Stimulated activated CD8-positive, alpha-beta memory T cell treated with anti-CD3 and anti-CD28 coated beads, Interleukin-2, amount 100 ng/mL, for 1 hour (primary cell): ENCODE measurements at regions not wholly inside any gene's neighbourhood (a gene's known extent, or its start where the extent isn't known, plus 50 kb on each side); places are given as distances from the start of the nearest gene placed in this dataset.
"Not testable (repeated sequence)": the region's sequence is repeated elsewhere in the genome, so short reads cannot be mapped to it uniquely, and the experiment has no call there.

Source experiments
- DNase-seq, 2 donors: peaks; one replicate each; pipeline ENCODE4 v3.0.0-alpha.2; 2020; ENCODE audit warnings: low read depth in 2 of 2

DNA sequence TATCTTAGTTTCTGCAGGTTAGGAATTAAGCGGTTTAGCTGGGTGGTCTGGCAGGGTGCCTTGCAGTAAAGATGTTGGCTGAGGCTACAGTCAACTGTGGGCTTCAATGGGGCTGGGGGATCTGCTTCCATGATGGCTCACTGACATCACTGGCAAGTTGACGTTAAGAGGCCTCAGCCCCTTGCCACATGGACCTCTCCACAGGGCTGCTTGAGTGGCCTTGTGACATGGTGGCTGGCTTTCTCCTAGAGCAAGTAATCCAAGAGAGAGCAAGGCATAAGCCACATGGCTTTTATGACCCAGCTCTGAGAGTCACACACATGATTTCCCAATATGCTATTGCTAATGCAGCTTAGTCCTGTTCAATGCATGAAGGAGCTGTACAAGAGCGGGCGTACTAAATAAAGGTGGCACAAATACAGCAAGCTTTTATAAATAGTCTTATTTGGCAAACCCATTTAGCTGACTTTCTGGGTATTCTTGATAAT is 109.1 kb downstream of the SEPTIN7 start:
- no peak for DNase-seq

GRCh38 chr7:35910621-35911020 is 109.8 kb downstream of the SEPTIN7 start:
- DNase-seq: not testable (repeated sequence)

DNA sequence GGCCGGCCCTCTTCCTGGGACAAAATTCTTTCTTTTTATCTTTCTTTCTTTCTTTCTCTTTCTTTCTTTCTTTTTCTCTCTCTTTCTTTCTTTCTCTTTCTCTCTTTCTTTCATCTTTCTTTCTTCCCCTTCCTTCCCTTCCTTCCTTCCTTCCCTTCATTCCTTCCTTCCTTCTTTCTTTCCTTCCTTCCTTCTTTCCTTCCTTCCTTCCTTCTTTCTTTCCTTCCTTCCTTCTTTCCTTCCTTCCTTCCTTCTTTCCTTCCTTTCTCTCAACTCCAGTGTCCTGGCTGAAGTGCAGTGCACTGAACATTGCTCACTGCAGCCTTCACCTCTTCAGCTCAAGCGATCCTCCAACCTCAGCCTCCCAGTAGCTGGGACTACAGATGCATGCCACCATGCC is 112.5 kb downstream of the SEPTIN7 start:
- not testable (repeated sequence) for DNase-seq

- not testable (repeated sequence) for DNase-seq
Measured at GRCh38 chr7:35914214-35914613, 113.4 kb downstream of the SEPTIN7 start.

GRCh38 chr7:35915247-35915955 is 114.5 kb downstream of the SEPTIN7 start:
- not testable (repeated sequence) for DNase-seq

- not testable (repeated sequence) for DNase-seq
Measured at GRCh38 chr7:35918217-35918616, 117.4 kb downstream of the SEPTIN7 start.

- DNase-seq: not testable (repeated sequence)
Measured at GRCh38 chr7:35919607-35920006, 118.8 kb downstream of the SEPTIN7 start.

DNA sequence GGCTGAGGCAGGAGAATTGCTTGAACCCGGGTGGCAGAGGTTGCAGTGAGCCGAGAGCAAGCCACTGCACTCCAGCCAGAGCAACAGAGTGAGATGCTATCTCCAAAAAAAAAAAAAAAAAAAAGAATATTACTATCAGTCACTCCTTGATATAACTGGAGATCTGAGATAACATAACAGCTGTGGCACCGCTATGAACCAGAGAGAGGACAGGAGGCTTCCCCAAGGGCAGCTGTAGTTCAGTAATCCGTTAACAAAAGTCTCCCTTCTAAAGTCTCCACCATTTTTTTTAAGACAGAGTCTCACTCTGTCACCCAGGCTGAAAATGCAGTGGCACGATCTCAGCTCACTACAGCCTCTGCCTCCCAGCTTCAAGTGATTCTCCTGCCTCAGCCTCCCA is 120.5 kb downstream of the SEPTIN7 start:
- not testable (repeated sequence) for DNase-seq

GRCh38 chr7:35924668-35925067 is 123.8 kb downstream of the SEPTIN7 start:
- not testable (repeated sequence) for DNase-seq

GRCh38 chr7:35926966-35927365 is 126.1 kb downstream of the SEPTIN7 start:
- not testable (repeated sequence) for DNase-seq

DNA sequence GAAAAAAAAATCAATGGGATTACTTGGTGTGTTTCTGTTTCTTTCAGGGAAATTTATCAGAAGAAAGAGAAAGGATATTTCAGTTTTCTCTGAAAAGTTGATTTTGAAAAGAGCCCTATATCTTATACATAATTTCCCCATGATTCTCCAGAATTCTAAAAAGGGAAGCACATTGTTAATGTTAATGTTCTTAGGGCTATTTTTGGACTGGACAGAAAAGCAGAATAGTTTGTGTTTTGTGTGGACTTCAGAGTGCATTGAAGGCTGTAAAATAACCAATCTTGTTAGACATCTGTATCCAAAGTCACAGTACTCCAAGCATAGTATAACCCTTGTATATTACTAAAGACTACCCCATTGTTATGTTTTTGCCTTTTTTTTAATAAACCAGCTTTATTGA is 130.3 kb downstream of the SEPTIN7 start:
- not testable (repeated sequence) for DNase-seq

DNA sequence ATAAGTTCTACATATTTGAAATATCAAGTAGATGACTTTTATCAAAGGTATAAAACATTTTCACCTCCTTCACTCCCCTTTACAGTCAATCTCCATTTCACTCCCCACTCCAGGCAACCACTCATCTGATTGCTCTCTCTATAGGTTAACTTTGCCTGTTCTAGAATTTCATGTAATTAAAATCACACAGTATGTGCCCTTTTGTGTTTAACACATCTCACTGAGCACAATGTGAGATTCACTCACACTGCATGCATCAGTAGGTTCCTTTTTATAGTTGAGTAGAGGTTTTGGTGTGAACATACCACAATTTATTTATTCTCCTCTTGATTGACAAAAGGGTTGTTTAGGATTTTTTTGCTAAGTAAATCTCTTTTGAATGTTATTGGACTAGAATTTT is 130.7 kb downstream of the SEPTIN7 start:
- not testable (repeated sequence) for DNase-seq

- DNase-seq: not testable (repeated sequence)
Measured at GRCh38 chr7:35940695-35941094, 139.8 kb downstream of the SEPTIN7 start.

- not testable (repeated sequence) for DNase-seq
Measured at GRCh38 chr7:35945621-35946020, 144.8 kb downstream of the SEPTIN7 start.

DNA sequence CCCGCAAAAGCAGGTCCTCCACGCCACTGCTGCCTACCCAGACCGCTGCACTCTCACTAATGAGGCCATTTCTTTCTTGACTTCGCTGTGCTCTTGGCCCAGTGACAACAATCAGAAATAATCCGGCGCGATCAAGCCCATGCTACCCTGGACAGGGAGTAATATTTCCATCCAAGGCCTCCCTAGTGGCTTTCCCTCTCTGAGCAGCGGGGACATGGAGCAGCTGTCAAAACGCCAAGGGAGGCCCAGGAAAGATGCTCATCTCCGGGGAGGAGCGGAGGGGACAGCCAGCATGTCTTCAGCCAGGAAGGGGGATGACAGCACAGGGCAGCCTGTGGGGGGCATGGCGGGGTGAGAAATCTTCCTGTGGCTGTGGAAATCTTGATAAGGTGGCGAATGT is 154.9 kb downstream of the SEPTIN7 start:
- DNase-seq: not testable (repeated sequence)

- DNase-seq: not testable (repeated sequence)
Measured at GRCh38 chr7:35956988-35957387, 156.1 kb downstream of the SEPTIN7 start.

GRCh38 chr7:35961260-35961659 is 160.4 kb downstream of the SEPTIN7 start:
- not testable (repeated sequence) for DNase-seq

GRCh38 chr7:35962607-35963006 is 161.8 kb downstream of the SEPTIN7 start:
- not testable (repeated sequence) for DNase-seq

DNA sequence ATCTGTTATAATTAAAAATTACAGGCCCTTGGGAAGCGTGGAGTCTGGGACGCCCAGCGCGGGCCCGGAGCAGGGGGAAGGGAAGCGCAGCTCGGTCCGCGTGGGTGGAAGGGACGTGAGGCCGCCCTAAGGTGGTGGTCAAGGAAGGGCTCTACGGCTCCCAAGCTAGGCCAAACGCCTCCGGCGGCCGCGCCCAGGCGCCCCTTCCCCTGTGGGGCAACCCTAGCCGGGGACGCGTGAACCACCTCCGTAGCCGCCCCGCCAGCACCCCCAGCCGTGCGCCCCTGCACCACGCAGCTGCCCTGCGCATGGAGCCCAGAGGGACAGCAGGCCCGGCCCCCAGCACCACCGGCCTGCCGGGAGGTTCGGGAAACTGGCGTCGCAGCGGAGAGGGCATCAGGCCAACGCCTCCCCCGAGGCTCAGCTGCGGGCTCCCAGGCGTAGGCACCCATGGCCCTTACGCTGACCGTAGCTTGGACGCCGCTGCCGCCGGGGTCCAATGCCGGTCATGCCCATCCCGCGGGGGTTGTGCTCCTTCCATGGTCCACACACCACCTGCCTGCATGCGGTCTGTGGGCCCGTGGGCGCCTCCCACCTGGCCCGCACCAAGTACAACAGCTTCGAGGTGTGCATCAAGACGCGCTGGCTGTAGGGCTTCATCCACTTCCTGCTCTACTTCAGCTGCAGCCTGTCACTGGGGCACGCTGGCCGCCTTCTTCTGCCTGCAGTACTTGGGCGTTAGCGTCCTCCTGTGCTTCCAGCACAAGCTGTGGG is 166.7 kb downstream of the SEPTIN7 start:
- no peak for DNase-seq

DNA sequence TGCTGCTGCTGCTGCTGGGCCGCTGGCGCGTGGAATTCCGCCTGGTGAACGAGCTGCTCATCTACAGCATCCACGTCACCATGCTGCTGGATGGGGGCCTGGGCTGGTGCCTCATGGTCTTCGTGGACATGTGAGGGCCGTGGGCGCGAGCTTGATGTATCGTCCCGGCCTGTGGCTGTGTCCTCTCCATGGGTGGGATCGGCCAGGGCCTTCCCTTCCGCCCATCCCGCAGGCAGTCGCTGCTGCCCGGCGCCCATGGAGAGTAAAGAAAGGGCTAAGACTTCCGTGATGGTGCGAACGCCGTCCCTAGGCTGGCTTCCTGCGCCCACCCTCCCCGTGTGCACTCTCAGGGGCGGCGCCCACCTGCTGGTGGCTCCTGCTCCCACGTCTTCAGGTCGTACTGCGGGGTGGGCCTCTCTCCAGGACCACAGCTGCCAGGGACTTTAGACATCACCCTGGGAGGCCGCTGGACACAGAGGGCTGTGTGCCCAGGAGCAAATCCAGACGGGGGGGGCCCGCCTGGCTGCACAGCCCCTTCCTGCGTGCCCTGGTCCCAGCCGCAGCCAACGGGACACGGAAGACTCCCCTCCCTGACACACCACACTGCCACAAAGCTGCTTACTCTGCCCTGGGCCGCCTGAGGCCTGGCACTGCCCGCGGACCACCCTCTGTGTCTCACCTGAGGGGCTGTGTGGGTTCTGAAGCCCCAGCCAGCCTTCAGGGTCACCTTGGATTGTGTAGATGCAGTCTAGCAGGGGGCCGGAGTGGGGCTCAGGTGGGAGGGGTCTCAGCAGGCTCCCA is 167.5 kb downstream of the SEPTIN7 start:
- DNase-seq: no peak

- DNase-seq: no peak
Measured at GRCh38 chr7:35969066-35969465, 168.2 kb downstream of the SEPTIN7 start.

DNA sequence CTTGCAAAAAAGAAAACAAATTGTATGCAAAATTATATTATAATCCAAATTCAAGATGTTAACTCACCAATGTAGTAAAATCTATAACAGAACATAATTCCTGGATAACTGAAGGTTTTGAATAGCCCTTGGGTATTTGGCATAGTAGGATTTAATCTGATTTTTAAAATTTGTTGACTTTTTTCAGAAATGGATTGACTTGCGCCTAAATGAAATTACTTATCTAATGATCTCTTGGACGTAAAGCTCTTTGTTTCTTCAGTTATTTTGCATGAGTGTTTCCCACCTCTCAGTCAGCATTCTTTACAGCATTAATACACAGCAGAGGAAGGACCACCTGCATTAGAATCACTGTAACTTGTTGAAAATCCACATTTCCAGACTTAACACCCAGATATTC is 169.6 kb downstream of the SEPTIN7 start:
- DNase-seq: no peak
